Stimulated activated CD4-positive, alpha-beta T cell treated with anti-CD3 and anti-CD28 coated beads, Interleukin-4, amount 100 ng/mL, for 48 hours (primary cell): ENCODE measurements at regions not wholly inside any gene's neighbourhood (a gene's known extent, or its start where the extent isn't known, plus 50 kb on each side); places are given as distances from the start of the nearest gene placed in this dataset.
"Not testable (repeated sequence)": the region's sequence is repeated elsewhere in the genome, so short reads cannot be mapped to it uniquely, and the experiment has no call there.

ENCODE experiments used
- DNase-seq, 2 donors: peaks; one replicate each; pipeline ENCODE4 v3.0.0-alpha.2; 2020; ENCODE audit warnings: low read depth in 2 of 2

GRCh38 chrX:9342561-9343051 is 122.3 kb upstream of the TBL1X start:
- peak; percentile 18 to 31 for DNase-seq

- no peak for DNase-seq
Observed at GRCh38 chrX:9343971-9344370, 120.9 kb upstream of the TBL1X start.

- no peak for DNase-seq
Observed at GRCh38 chrX:9345957-9346356, 118.9 kb upstream of the TBL1X start.

- no peak for DNase-seq
Observed at GRCh38 chrX:9349572-9350494, 115.0 kb upstream of the TBL1X start.

- DNase-seq, result no peak
Observed at GRCh38 chrX:9351126-9351525, 113.7 kb upstream of the TBL1X start.

- DNase-seq, result no peak
Observed at GRCh38 chrX:9352243-9352642, 112.6 kb upstream of the TBL1X start.

GRCh38 chrX:9352694-9353411 is 112.0 kb upstream of the TBL1X start:
- no peak for DNase-seq

- DNase-seq, result no peak
Observed at GRCh38 chrX:9354918-9355317, 109.9 kb upstream of the TBL1X start.

- DNase-seq, result no peak
Observed at GRCh38 chrX:9355739-9356138, 109.1 kb upstream of the TBL1X start.

- no peak for DNase-seq
Observed at GRCh38 chrX:9356846-9357245, 108.0 kb upstream of the TBL1X start.

GRCh38 chrX:9357518-9358114 is 107.2 kb upstream of the TBL1X start:
- no peak for DNase-seq

GRCh38 chrX:9362363-9362928 is 102.4 kb upstream of the TBL1X start:
- no peak for DNase-seq

- no peak for DNase-seq
Observed at GRCh38 chrX:9367421-9367820, 97.4 kb upstream of the TBL1X start.

GRCh38 chrX:9368262-9368661 is 96.6 kb upstream of the TBL1X start:
- DNase-seq, result no peak

- no peak for DNase-seq
Observed at GRCh38 chrX:9369802-9370291, 95.0 kb upstream of the TBL1X start.

GRCh38 chrX:9370893-9371292 is 94.0 kb upstream of the TBL1X start:
- DNase-seq, result no peak

GRCh38 chrX:9372866-9373265 is 92.0 kb upstream of the TBL1X start:
- no peak for DNase-seq

GRCh38 chrX:9373789-9374188 is 91.1 kb upstream of the TBL1X start:
- DNase-seq, result no peak

GRCh38 chrX:9374555-9374954 is 90.3 kb upstream of the TBL1X start:
- DNase-seq, result no peak

GRCh38 chrX:9376111-9376510 is 88.7 kb upstream of the TBL1X start:
- DNase-seq, result no peak

GRCh38 chrX:9377216-9377615 is 87.6 kb upstream of the TBL1X start:
- not testable (repeated sequence) for DNase-seq
